Colonic mucosa (tissue), 4 donors: ENCODE measurements at regions not wholly inside any gene's neighbourhood (a gene's known extent, or its start where the extent isn't known, plus 50 kb on each side); places are given as distances from the start of the nearest gene placed in this dataset.

Source experiments
- DNase-seq: peaks from one replicate; pipeline ENCODE4 v3.0.0-alpha.2; 2020
- H3K27ac ChIP-seq: fragments of 200-600 bp; one replicate; pipeline ENCODE4 v1.8.0; 2021
- H3K27me3 ChIP-seq: fragments of 200-600 bp; one replicate; pipeline ENCODE4 v1.8.0; 2021
- H3K36me3 ChIP-seq: fragments of 200-600 bp; one replicate; pipeline ENCODE4 v1.8.0; 2021
- H3K4me1 ChIP-seq: fragments of 200-600 bp; one replicate; pipeline ENCODE4 v1.8.0; 2021; ENCODE audit warnings: mild to moderate bottlenecking
- H3K4me3 ChIP-seq: fragments of 200-600 bp; one replicate; pipeline ENCODE4 v1.8.0; 2021
- H3K9ac ChIP-seq, 2 donors: one replicate each; pipeline ENCODE4 v1.7.0; 2013; ENCODE audit warnings: control low read depth in 2 of 2, low read depth in 2 of 2, low read length in 2 of 2
- H3K9me3 ChIP-seq: fragments of 200-600 bp; one replicate; pipeline ENCODE4 v1.8.0; 2021
- intact Hi-C: fragments of 100-400 bp; cut with DNase I; formaldehyde crosslinking; loops from one replicate; pipeline ENCODE4 v1.14.1; 2022
- TF ChIP-seq, protein P1 (sequence below): fragments of 200-600 bp; IDR thresholded peaks from one replicate; pipeline ENCODE4 v1.8.0; 2022; ENCODE audit warnings: antibody characterized with exemption, mild to moderate bottlenecking
- donor health status: healthy.
- donor health status: DM: no; HTN: no; CAD: no.
- donor health status: DM: no; HTN: no; CAD: no.

DNA sequence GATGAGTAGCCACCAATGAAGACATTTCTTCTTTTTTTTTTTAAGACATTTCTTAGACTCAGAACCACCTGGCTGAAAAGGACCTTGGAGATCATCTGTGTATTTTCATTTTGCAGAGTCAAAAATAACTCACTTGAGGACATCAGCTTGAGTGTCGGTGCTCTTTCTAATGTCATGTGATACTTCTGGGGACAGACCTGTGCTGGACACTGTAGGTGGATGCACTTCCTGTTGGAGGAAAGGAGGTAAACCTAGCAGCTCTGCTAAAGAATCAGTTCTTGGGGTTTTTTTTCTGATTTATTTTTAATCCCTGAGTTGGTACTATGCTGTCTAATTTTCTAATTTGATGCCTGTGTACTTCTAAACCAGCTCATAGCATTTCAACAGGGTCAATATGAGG, 283.9 kb upstream of the CRIM1 start:
- no peaks in the 10 kb centered on the region for H3K27me3 ChIP-seq
- DNase-seq, result no peak
- no peaks in the 10 kb centered on the region for H3K9me3 ChIP-seq
- TF ChIP-seq, protein P1, sequence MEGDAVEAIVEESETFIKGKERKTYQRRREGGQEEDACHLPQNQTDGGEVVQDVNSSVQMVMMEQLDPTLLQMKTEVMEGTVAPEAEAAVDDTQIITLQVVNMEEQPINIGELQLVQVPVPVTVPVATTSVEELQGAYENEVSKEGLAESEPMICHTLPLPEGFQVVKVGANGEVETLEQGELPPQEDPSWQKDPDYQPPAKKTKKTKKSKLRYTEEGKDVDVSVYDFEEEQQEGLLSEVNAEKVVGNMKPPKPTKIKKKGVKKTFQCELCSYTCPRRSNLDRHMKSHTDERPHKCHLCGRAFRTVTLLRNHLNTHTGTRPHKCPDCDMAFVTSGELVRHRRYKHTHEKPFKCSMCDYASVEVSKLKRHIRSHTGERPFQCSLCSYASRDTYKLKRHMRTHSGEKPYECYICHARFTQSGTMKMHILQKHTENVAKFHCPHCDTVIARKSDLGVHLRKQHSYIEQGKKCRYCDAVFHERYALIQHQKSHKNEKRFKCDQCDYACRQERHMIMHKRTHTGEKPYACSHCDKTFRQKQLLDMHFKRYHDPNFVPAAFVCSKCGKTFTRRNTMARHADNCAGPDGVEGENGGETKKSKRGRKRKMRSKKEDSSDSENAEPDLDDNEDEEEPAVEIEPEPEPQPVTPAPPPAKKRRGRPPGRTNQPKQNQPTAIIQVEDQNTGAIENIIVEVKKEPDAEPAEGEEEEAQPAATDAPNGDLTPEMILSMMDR, result no peak
- no peak overlapping the region for H3K27ac ChIP-seq
- intact Hi-C loops, result no loop called here
- no peak overlapping the region for H3K9ac ChIP-seq
- H3K4me1 ChIP-seq, result no peaks in the 10 kb centered on the region
- H3K36me3 ChIP-seq, result no peaks in the 10 kb centered on the region
- no peak overlapping the region for H3K4me3 ChIP-seq

DNA sequence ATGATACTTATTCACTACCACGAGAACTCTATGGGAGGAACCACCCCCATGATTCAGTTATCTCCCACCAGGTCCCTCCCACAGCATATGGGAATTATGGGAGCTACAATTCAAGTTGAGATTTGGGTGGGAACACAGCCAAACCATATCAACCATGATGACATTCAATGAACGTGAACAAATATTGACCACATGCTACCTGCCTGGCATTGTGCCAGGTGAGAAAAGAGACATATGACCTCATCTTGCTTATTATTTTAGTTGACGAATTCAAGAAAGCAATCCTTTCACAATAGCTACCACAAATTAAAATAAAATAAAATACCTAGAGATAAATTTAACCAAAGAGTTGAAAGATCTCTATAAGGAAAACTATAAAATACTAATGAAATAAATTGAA, 286.5 kb upstream of the CRIM1 start:
- intact Hi-C loops, result no loop called here
- Histone ChIP-seq H3K27me3 (no peaks in the 10 kb centered on the region), H3K27ac (no peak overlapping the region), H3K36me3 (no peaks in the 10 kb centered on the region), H3K4me1 (no peaks in the 10 kb centered on the region), H3K4me3 (no peak overlapping the region), H3K9ac (no peak overlapping the region), H3K9me3 (no peaks in the 10 kb centered on the region)
- TF ChIP-seq, protein P1, result no peak
- DNase-seq, result no peak

DNA sequence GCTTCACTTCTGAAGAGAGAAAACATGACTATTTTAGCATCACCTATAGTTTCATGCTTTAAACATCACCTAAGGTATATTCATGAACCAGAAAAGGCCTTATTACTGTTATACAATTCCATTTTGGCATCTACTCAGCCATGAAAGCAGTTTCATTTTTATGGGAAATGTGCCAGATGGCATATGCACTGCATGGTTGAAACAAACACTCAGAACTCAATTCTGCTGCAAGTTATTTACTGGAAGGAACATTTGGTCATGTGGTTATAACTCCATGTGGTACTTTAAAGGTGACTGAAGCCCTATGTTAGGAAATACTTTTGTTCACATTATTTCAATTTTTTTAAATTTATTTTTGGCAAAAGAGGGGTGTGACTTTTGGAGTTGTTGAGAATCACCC, 287.5 kb upstream of the CRIM1 start:
- DNase-seq, result no peak
- H3K36me3 ChIP-seq, result no peaks in the 10 kb centered on the region
- no peaks in the 10 kb centered on the region for H3K4me1 ChIP-seq
- H3K9me3 ChIP-seq, result no peaks in the 10 kb centered on the region
- no peak overlapping the region for H3K9ac ChIP-seq
- H3K27me3 ChIP-seq, result no peaks in the 10 kb centered on the region
- TF ChIP-seq, protein P1, result no peak
- no peak overlapping the region for H3K27ac ChIP-seq
- no peak overlapping the region for H3K4me3 ChIP-seq
- intact Hi-C loops, result no loop called here

DNA sequence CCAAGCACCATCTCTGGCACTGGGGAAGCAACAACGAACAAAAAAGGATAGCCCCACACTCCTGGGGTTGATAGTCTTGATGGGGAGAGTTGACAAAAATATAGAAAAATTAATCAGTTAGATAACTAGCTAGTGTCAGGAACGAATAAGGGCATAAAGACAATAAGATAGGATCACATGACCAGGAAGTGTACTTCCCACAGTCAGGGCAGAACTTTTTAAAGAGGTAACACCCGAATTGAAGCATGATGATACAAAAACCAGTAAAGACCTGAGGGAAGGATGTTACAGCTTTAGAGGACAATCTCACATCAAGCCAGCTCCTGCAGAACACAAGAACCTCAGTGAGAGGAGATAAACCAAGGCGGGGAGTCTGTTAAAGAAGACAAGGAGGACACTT, 295.4 kb upstream of the CRIM1 start:
- intact Hi-C loops, result no loop called here
- DNase-seq, result no peak
- Histone ChIP-seq H3K36me3 (no peaks in the 10 kb centered on the region), H3K9ac (no peak overlapping the region), H3K9me3 (no peaks in the 10 kb centered on the region), H3K27me3 (no peaks in the 10 kb centered on the region), H3K4me3 (no peak overlapping the region), H3K4me1 (no peaks in the 10 kb centered on the region), H3K27ac (peak overlapping the region; percentile 74)
- TF ChIP-seq, protein P1, result no peak

DNA sequence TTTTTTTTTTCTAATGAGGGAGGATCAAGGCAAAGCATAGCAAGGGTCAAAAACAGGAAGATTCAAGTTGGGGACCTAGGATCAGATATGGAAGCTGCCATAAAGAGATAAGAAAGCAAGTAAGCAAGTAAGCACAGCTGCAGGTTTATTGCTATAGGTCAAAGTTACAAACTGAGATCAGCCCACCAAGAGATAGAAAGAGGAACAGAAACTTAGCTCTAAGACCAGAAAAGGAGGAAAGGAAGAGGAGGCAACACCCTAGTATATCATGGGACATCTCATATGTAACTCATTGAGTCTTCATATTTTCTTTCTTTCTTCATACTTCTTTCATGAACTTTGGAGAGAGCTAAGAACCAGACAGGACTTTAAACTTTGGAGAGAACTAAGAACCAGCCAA, 295.9 kb upstream of the CRIM1 start:
- Histone ChIP-seq H3K9ac (no peak overlapping the region), H3K27ac (peak overlapping the region; percentile 74), H3K27me3 (no peaks in the 10 kb centered on the region), H3K9me3 (no peaks in the 10 kb centered on the region), H3K4me1 (no peaks in the 10 kb centered on the region), H3K4me3 (no peak overlapping the region), H3K36me3 (no peaks in the 10 kb centered on the region)
- intact Hi-C loops, result no loop called here
- TF ChIP-seq, protein P1, result no peak
- DNase-seq, result no peak

DNA sequence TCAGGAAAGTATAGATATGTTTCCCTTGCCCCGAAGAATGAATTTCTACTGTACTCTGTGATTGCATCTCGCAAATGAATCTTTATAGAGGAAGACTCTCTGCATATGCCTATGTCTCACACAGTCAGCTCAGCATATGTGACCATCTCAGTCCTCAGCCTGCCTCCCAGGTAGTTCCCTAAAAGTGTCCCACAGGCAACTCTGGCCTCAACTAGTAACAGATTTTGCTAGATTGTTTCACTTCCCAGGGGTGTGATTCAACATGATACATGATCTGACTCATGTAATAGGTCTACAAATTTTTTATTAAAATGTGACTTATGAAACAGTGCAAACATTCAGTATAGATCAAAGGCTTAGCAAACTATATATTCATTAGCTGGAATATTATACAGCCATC, 296.6 kb upstream of the CRIM1 start:
- no peak overlapping the region for H3K9ac ChIP-seq
- H3K27ac ChIP-seq, result no peak overlapping the region
- H3K36me3 ChIP-seq, result no peaks in the 10 kb centered on the region
- TF ChIP-seq, protein P1, result no peak
- DNase-seq, result no peak
- intact Hi-C loops, result no loop called here
- H3K4me3 ChIP-seq, result no peak overlapping the region
- H3K27me3 ChIP-seq, result no peaks in the 10 kb centered on the region
- no peaks in the 10 kb centered on the region for H3K4me1 ChIP-seq
- H3K9me3 ChIP-seq, result no peaks in the 10 kb centered on the region
